Activated CD8-positive, alpha-beta memory T cell treated with anti-CD3 and anti-CD28 coated beads for 36 hours (primary cell): ENCODE measurements at regions not wholly inside any gene's neighbourhood (a gene's known extent, or its start where the extent isn't known, plus 50 kb on each side); places are given as distances from the start of the nearest gene placed in this dataset.
"Not testable (repeated sequence)": the region's sequence is repeated elsewhere in the genome, so short reads cannot be mapped to it uniquely, and the experiment has no call there.

Experiments
- CTCF ChIA-PET: fragments of 350-600 bp; sonication (Branson Sonifier 250); formaldehyde crosslinking; loops from one replicate; lab custom pipeline; 2021; ENCODE audit warnings: antibody characterized with exemption; lab: Charles Lee
- POLR2A ChIA-PET: fragments of 350-600 bp; sonication (Branson Sonifier 250); formaldehyde crosslinking; loops from one replicate; lab custom pipeline; 2021; ENCODE audit warnings: antibody characterized with exemption; lab: Charles Lee

- POLR2A ChIA-PET: no interaction called here
These were observed 56.9 kb upstream of the CHST15 start for GRCh38 chr10:124150189-124150806.

GRCh38 chr10:124149189-124150042, 56.0 kb upstream of the CHST15 start:
- ChIA-PET CTCF (no interaction called here), POLR2A (no interaction called here)

More at GRCh38 chr10:124150189-124150806, 56.9 kb upstream of the CHST15 start:
- CTCF ChIA-PET: no interaction called here

- CTCF ChIA-PET, POLR2A ChIA-PET: not testable (repeated sequence)
These were observed 55.3 kb upstream of the CHST15 start for GRCh38 chr10:124148509-124149188.

- CTCF ChIA-PET: no interaction called here
- POLR2A ChIA-PET: no interaction called here
These were observed 53.1 kb upstream of the CHST15 start for GRCh38 chr10:124146483-124146882.

- POLR2A ChIA-PET: interaction anchor here (0.5 kb wide), 1 partner anchor 274 kb away, joined by 5 read pairs; the partner anchor contains the start of gene OAT
- CTCF ChIA-PET: no interaction called here
These were observed 51.9 kb upstream of the CHST15 start for GRCh38 chr10:124145109-124145870.

- POLR2A ChIA-PET: no interaction called here
These were observed 51.1 kb upstream of the CHST15 start for GRCh38 chr10:124144536-124144935.

GRCh38 chr10:124143721-124144120, 50.3 kb upstream of the CHST15 start:
- POLR2A ChIA-PET: no interaction called here
- CTCF ChIA-PET: no interaction called here

More at GRCh38 chr10:124144536-124144935, 51.1 kb upstream of the CHST15 start:
- CTCF ChIA-PET: no interaction called here
